Smooth muscle cell (in vitro differentiated cells): ENCODE measurements at regions not wholly inside any gene's neighbourhood (a gene's known extent, or its start where the extent isn't known, plus 50 kb on each side); places are given as distances from the start of the nearest gene placed in this dataset.

ENCODE experiments used
- DNase-seq: peaks from one replicate; lab custom pipeline; 2025; ENCODE audit not compliant: unreplicated experiment; lab: John Stamatoyannopoulos, UW
- H2AFZ ChIP-seq: fragments of 200-600 bp; sonication (generic); 2 replicates; pipeline ENCODE4 v1.6.0; 2016; ENCODE audit warnings: antibody characterized with exemption, low read depth, mild to moderate bottlenecking
- H3F3A ChIP-seq: fragments of 200-600 bp; sonication (generic); 2 replicates; pipeline ENCODE4 v1.6.0; 2017; ENCODE audit warnings: antibody characterized with exemption, low read depth
- H3K27ac ChIP-seq: fragments of 200-600 bp; sonication (generic); 2 replicates; pipeline ENCODE4 v1.5.1; 2016; ENCODE audit warnings: low read depth, mild to moderate bottlenecking
- H3K27me3 ChIP-seq: fragments of 200-600 bp; sonication (generic); 2 replicates; pipeline ENCODE4 v1.6.1; 2016; ENCODE audit warnings: low read depth, mild to moderate bottlenecking
- H3K36me3 ChIP-seq: fragments of 200-600 bp; sonication (generic); 2 replicates; pipeline ENCODE4 v1.5.1; 2016; ENCODE audit warnings: low read depth
- H3K4me1 ChIP-seq: fragments of 200-600 bp; sonication (generic); 2 replicates; pipeline ENCODE4 v1.5.1; 2016; ENCODE audit warnings: low read depth
- H3K4me2 ChIP-seq: fragments of 200-600 bp; sonication (generic); 2 replicates; pipeline ENCODE4 v1.6.0; 2016; ENCODE audit warnings: mild to moderate bottlenecking
- H3K4me3 ChIP-seq: fragments of 200-600 bp; sonication (generic); 2 replicates; pipeline ENCODE4 v1.5.1; 2016; ENCODE audit warnings: mild to moderate bottlenecking
- H3K79me2 ChIP-seq: fragments of 200-600 bp; sonication (generic); 2 replicates; pipeline ENCODE4 v1.6.0; 2016; ENCODE audit warnings: low read depth, mild to moderate bottlenecking
- H3K9ac ChIP-seq: fragments of 200-600 bp; sonication (generic); 2 replicates; pipeline ENCODE4 v1.6.0; 2016; ENCODE audit warnings: low read depth
- H3K9me3 ChIP-seq: fragments of 200-600 bp; sonication (generic); replicated peaks from 2 replicates; pipeline ENCODE4 v1.5.1; 2016; ENCODE audit warnings: low read depth
- H4K20me1 ChIP-seq: fragments of 200-600 bp; sonication (generic); 2 replicates; pipeline ENCODE4 v1.6.0; 2016; ENCODE audit warnings: low read depth
- WGBS: methylation state at CpG from one replicate; pipeline ENCODE4 v1.1.7; 2016; ENCODE audit warnings: low lambda C conversion rate; 5-methylcytosine and 5-hydroxymethylcytosine counted together
- TF ChIP-seq, protein P1 (sequence below): fragments of 200-600 bp; sonication (generic); IDR thresholded peaks from 2 replicates; pipeline ENCODE4 v1.5.1; 2017; ENCODE audit warnings: borderline replicate concordance, mild to moderate bottlenecking, antibody characterized with exemption; ENCODE audit not compliant: insufficient read depth, poor library complexity, severe bottlenecking

DNA sequence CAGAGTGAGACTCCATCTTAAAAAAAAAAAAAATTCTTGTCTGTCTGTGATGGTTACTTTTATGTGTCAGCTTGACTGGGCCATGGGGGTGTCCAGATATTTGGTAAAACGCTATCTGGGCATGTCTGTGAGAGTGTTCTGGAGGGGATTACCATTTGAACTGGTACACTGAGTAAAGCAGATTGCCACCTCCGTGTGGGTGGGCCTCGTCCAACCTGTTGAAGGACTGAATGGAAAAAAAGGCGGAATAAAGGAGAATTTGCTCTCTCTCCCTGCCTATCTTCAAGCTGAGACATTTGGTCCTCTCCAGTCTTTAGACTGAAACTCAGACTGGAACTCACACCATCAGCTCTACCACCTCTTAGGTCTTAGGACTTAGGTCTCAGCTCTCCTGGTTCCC, 82.8 kb downstream of the MIS18A start:
- H3K36me3 ChIP-seq = no peaks in the 10 kb centered on the region
- H3K9ac ChIP-seq = no peak overlapping the region
- H3K27ac ChIP-seq = no peak overlapping the region
- no peak for DNase-seq
- no peak overlapping the region for H2AFZ ChIP-seq
- H3K27me3 ChIP-seq = peaks cover 2% of the 10 kb centered on the region
- H4K20me1 ChIP-seq = no peaks in the 10 kb centered on the region
- H3K4me2 ChIP-seq = no peak overlapping the region
- WGBS = 84% methylated on average over 4 of the region's 4 CpGs
- no peaks in the 10 kb centered on the region for H3K79me2 ChIP-seq
- TF ChIP-seq, protein P1, sequence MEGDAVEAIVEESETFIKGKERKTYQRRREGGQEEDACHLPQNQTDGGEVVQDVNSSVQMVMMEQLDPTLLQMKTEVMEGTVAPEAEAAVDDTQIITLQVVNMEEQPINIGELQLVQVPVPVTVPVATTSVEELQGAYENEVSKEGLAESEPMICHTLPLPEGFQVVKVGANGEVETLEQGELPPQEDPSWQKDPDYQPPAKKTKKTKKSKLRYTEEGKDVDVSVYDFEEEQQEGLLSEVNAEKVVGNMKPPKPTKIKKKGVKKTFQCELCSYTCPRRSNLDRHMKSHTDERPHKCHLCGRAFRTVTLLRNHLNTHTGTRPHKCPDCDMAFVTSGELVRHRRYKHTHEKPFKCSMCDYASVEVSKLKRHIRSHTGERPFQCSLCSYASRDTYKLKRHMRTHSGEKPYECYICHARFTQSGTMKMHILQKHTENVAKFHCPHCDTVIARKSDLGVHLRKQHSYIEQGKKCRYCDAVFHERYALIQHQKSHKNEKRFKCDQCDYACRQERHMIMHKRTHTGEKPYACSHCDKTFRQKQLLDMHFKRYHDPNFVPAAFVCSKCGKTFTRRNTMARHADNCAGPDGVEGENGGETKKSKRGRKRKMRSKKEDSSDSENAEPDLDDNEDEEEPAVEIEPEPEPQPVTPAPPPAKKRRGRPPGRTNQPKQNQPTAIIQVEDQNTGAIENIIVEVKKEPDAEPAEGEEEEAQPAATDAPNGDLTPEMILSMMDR = no peak
- H3K4me1 ChIP-seq = no peaks in the 10 kb centered on the region
- no peak overlapping the region for H3K4me3 ChIP-seq
- H3F3A ChIP-seq = no peaks in the 10 kb centered on the region
- H3K9me3 ChIP-seq = no peaks in the 10 kb centered on the region

DNA sequence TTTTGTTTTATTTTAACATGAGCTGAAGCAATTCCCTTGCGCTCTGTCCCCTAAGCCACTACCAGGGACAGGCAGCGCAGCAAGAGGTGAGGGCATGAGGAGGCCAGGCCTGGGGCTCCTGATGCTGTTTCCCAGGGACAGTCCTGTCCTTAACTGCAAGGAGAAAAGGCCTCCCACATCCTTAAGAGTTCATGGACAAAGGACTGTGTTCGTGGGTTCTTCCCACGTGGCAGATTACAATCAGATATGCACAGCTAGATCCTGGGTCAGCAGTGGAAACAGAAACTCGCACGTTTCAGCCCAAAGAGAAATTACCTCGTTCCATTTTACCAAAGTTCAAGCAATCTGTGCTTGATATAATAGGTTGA, 85.8 kb downstream of the MIS18A start:
- Histone ChIP-seq H3K4me2 (no peak overlapping the region), H3K79me2 (no peaks in the 10 kb centered on the region), H2AFZ (no peak overlapping the region), H3F3A (no peaks in the 10 kb centered on the region), H4K20me1 (no peaks in the 10 kb centered on the region), H3K4me3 (no peak overlapping the region), H3K36me3 (no peaks in the 10 kb centered on the region), H3K9me3 (no peaks in the 10 kb centered on the region), H3K27me3 (peaks cover 9% of the 10 kb centered on the region), H3K27ac (no peak overlapping the region), H3K9ac (no peak overlapping the region), H3K4me1 (no peaks in the 10 kb centered on the region)
- DNase-seq = no peak
- WGBS = 89% methylated on average over 7 of the region's 7 CpGs
- TF ChIP-seq, protein P1 = no peak

DNA sequence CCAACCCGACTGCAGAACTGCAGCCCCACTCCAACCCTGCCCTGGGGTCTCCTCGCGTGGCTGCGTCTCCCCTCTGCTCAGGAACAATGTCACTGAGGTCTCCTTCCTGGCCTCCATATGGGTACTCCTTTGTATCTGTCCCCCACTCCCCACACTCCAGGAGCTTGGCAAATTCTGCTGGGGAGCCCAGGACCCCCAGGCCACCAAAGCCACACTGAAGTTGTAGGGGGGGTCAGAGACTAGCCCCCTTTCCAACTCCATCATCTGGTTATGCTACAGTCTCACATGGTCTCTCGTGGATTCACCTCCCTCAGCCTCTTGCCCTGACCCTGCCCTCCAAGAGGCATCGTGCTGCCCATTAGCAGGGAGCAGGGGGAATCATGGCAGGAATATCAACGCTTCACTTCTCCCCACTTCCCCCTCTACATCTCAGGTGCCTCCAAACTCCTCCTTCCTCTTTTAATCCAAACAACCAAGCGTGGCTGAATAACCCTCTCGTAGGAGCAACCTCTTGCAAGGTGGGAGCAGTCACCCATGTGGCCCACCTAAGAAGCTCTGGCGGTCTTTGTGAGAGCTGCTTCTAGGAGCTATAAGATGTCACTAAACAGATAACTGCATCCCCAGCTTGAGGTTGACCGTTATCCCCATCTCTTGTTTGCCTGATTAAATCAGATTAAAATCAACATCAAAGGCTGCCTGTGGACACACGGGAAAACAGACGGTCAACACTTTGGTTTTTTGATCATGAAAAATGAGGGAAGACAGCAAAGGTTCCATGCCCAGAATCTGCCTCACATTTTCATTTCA, 86.4 kb downstream of the MIS18A start:
- no peak overlapping the region for H3K27ac ChIP-seq
- DNase-seq = no peak
- peaks cover 10% of the 10 kb centered on the region for H3K27me3 ChIP-seq
- H3K4me3 ChIP-seq = no peak overlapping the region
- H3K9ac ChIP-seq = no peak overlapping the region
- H4K20me1 ChIP-seq = no peaks in the 10 kb centered on the region
- no peaks in the 10 kb centered on the region for H3K9me3 ChIP-seq
- H3K4me1 ChIP-seq = no peaks in the 10 kb centered on the region
- no peaks in the 10 kb centered on the region for H3F3A ChIP-seq
- no peak overlapping the region for H3K4me2 ChIP-seq
- no peak overlapping the region for H2AFZ ChIP-seq
- TF ChIP-seq, protein P1 = no peak
- H3K79me2 ChIP-seq = no peaks in the 10 kb centered on the region
- H3K36me3 ChIP-seq = no peaks in the 10 kb centered on the region
- 89% methylated on average over 13 of the region's 13 CpGs for WGBS

DNA sequence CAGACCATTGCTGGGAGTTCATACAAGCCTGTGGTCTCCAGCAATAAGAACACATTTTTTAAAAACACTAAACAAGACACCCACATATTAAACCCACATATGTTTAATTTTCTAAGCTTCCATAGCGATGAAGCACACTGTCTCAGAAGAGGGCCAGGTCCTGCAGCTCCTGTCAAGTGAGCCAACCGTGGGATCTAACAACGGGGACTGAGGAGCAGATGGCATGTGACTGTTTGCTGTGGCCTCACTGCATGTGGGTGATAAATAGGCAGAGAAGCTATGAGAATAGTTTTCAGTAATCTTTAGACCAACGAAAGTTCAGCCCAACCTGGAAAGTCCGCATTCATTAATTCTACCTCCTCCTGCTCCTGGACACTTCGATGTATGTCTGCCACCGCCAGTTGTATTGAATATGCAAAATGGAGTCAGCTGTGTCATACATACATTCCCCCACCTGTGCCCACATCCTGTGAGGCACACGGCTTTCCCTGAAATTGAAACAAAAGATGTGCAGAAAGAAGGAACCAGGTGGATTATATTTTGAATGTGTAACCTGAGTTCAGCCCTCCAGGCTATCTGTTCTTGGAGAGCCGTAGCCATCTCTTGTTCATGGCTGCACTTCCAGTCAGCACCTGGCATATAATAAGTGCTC, 88.2 kb downstream of the MIS18A start:
- Histone ChIP-seq H3K27me3 (peaks cover 10% of the 10 kb centered on the region), H3K9me3 (no peaks in the 10 kb centered on the region), H2AFZ (no peak overlapping the region), H3K36me3 (no peaks in the 10 kb centered on the region), H3K4me1 (no peaks in the 10 kb centered on the region), H3F3A (no peaks in the 10 kb centered on the region), H3K4me2 (no peak overlapping the region), H3K79me2 (no peaks in the 10 kb centered on the region), H3K9ac (no peak overlapping the region), H3K27ac (no peak overlapping the region), H4K20me1 (no peaks in the 10 kb centered on the region), H3K4me3 (no peak overlapping the region)
- WGBS = 81% methylated on average over 9 of the region's 9 CpGs
- DNase-seq = no peak
- TF ChIP-seq, protein P1 = no peak
